DOHH2 (cell line): ENCODE measurements at regions not wholly inside any gene's neighbourhood (a gene's known extent, or its start where the extent isn't known, plus 50 kb on each side); places are given as distances from the start of the nearest gene placed in this dataset.
"Not testable (repeated sequence)": the region's sequence is repeated elsewhere in the genome, so short reads cannot be mapped to it uniquely, and the experiment has no call there.

Experiments used
- H3F3A ChIP-seq: fragments of 200-600 bp; sonication (generic), shearing (Covaris generic); 2 replicates; pipeline ENCODE4 v1.6.0; 2016; ENCODE audit warnings: antibody characterized with exemption, mild to moderate bottlenecking; ENCODE audit not compliant: control insufficient read depth, insufficient read depth
- H3K27ac ChIP-seq: fragments of 200-600 bp; sonication (generic); 2 replicates; pipeline ENCODE4 v1.5.1; 2014; ENCODE audit warnings: low read depth, mild to moderate bottlenecking, low read length, moderate library complexity
- H3K27me3 ChIP-seq: fragments of 200-600 bp; sonication (generic); 2 replicates; pipeline ENCODE4 v1.6.1; 2014; ENCODE audit warnings: mild to moderate bottlenecking, low read length, mixed read lengths; ENCODE audit not compliant: control insufficient read depth
- H3K36me3 ChIP-seq: fragments of 200-600 bp; sonication (generic); 2 replicates; pipeline ENCODE4 v1.6.1; 2014; ENCODE audit warnings: mild to moderate bottlenecking, low read length, moderate library complexity, mixed read lengths; ENCODE audit not compliant: control insufficient read depth
- H3K4me1 ChIP-seq: fragments of 200-600 bp; sonication (generic); 2 replicates; pipeline ENCODE4 v1.6.1; 2014; ENCODE audit warnings: mild to moderate bottlenecking, low read length, mixed read lengths; ENCODE audit not compliant: control insufficient read depth
- H3K4me2 ChIP-seq: fragments of 200-600 bp; sonication (generic); 2 replicates; pipeline ENCODE4 v1.6.0; 2014; ENCODE audit warnings: mild to moderate bottlenecking, low read length, moderate library complexity
- H3K4me3 ChIP-seq: fragments of 200-600 bp; sonication (generic); 2 replicates; pipeline ENCODE4 v1.5.1; 2014; ENCODE audit warnings: mild to moderate bottlenecking, low read length, mixed read lengths
- H3K79me2 ChIP-seq: fragments of 200-600 bp; sonication (generic); 2 replicates; pipeline ENCODE4 v1.6.1; 2014; ENCODE audit warnings: mild to moderate bottlenecking, low read length, mixed read lengths; ENCODE audit not compliant: control insufficient read depth
- H3K9me2 ChIP-seq: fragments of 200-600 bp; sonication (generic); replicated peaks from 2 replicates; pipeline ENCODE4 v1.6.1; 2014; ENCODE audit warnings: mild to moderate bottlenecking, low read length, mixed read lengths; ENCODE audit not compliant: control insufficient read depth
- H3K9me3 ChIP-seq: fragments of 200-600 bp; sonication (generic); 2 replicates; pipeline ENCODE4 v1.6.1; 2014; ENCODE audit warnings: antibody characterized with exemption, low read length, mixed read lengths; ENCODE audit not compliant: control insufficient read depth, insufficient read depth
- H4K20me1 ChIP-seq: fragments of 200-600 bp; sonication (generic); 2 replicates; pipeline ENCODE4 v1.6.0; 2014; ENCODE audit warnings: low read depth, mild to moderate bottlenecking, antibody characterized with exemption, low read length, moderate library complexity; ENCODE audit not compliant: control insufficient read depth, insufficient read depth
- CTCF ChIP-seq: fragments of 200-600 bp; sonication (generic); IDR thresholded peaks from one replicate; pipeline ENCODE4 v1.5.1; 2014; ENCODE audit warnings: antibody characterized with exemption, mild to moderate bottlenecking, low read depth, low read length; ENCODE audit not compliant: poor library complexity, severe bottlenecking
- EZH2phosphoT487 ChIP-seq: fragments of 200-600 bp; sonication (generic); IDR thresholded peaks from 2 replicates; pipeline ENCODE4 v1.6.1; 2017; ENCODE audit warnings: borderline replicate concordance, mild to moderate bottlenecking, antibody characterized with exemption, low read length, moderate library complexity, mixed read lengths

GRCh38 chrX:98299785-98300184 is 1416.1 kb downstream of the RPA4 start:
- Histone ChIP-seq H3K27ac (no peak overlapping the region), H3K9me2 (no peaks in the 10 kb centered on the region), H3K27me3 (no peaks in the 10 kb centered on the region), H3K4me3 (no peak overlapping the region), H3K9me3 (no peaks in the 10 kb centered on the region), H3K36me3 (no peaks in the 10 kb centered on the region), H4K20me1 (no peaks in the 10 kb centered on the region), H3K4me2 (no peak overlapping the region), H3F3A (no peaks in the 10 kb centered on the region), H3K4me1 (no peaks in the 10 kb centered on the region), H3K79me2 (no peaks in the 10 kb centered on the region)
- no peak for TF ChIP-seq CTCF
- TF ChIP-seq EZH2phosphoT487 = no peak

- H3K36me3 ChIP-seq, H3K4me2 ChIP-seq, H3K27me3 ChIP-seq, H3K27ac ChIP-seq, H3K79me2 ChIP-seq, H3K4me1 ChIP-seq, H3K9me2 ChIP-seq, H4K20me1 ChIP-seq, H3K4me3 ChIP-seq, H3K9me3 ChIP-seq, H3F3A ChIP-seq: not testable (repeated sequence)
Measured at GRCh38 chrX:98300536-98300935, 1416.8 kb downstream of the RPA4 start.

GRCh38 chrX:98331407-98331806 is 1447.7 kb downstream of the RPA4 start:
- Histone ChIP-seq H3K27me3 (no peaks in the 10 kb centered on the region), H3K27ac (no peak overlapping the region), H3K4me3 (no peak overlapping the region), H3K9me3 (no peaks in the 10 kb centered on the region), H3F3A (no peaks in the 10 kb centered on the region), H3K9me2 (no peaks in the 10 kb centered on the region), H3K79me2 (no peaks in the 10 kb centered on the region), H4K20me1 (no peaks in the 10 kb centered on the region), H3K36me3 (no peaks in the 10 kb centered on the region), H3K4me2 (no peak overlapping the region), H3K4me1 (no peaks in the 10 kb centered on the region)
- TF ChIP-seq EZH2phosphoT487 = no peak
- TF ChIP-seq CTCF = no peak

GRCh38 chrX:98338544-98338943 is 1454.8 kb downstream of the RPA4 start:
- Histone ChIP-seq H3K27ac (no peak overlapping the region), H3K36me3 (no peaks in the 10 kb centered on the region), H3K4me1 (no peaks in the 10 kb centered on the region), H3K79me2 (no peaks in the 10 kb centered on the region), H3K9me3 (no peaks in the 10 kb centered on the region), H3K4me3 (no peak overlapping the region), H3K27me3 (no peaks in the 10 kb centered on the region), H3K4me2 (no peak overlapping the region), H4K20me1 (no peaks in the 10 kb centered on the region), H3F3A (no peaks in the 10 kb centered on the region), H3K9me2 (no peaks in the 10 kb centered on the region)
- TF ChIP-seq EZH2phosphoT487 (no peak), CTCF (no peak)
